HG03571 (cell line): ENCODE measurements at regions not wholly inside any gene's neighbourhood (a gene's known extent, or its start where the extent isn't known, plus 50 kb on each side); places are given as distances from the start of the nearest gene placed in this dataset.

Experiments used
- ATAC-seq: cut with Tn5 transposase; IDR thresholded peaks from one replicate; pipeline ENCODE4 v1.9.1; 2021; ENCODE audit not compliant: unreplicated experiment

GRCh38 chr13:39856714-39857113 is 201.3 kb downstream of the COG6 start:
- ATAC-seq, result no peak

GRCh38 chr13:39858794-39859193 is 203.3 kb downstream of the COG6 start:
- no peak for ATAC-seq

GRCh38 chr13:39859898-39860297 is 204.4 kb downstream of the COG6 start:
- no peak for ATAC-seq

GRCh38 chr13:39862900-39863299 is 207.4 kb downstream of the COG6 start:
- ATAC-seq, result no peak

GRCh38 chr13:39864221-39864620 is 208.8 kb downstream of the COG6 start:
- no peak for ATAC-seq

- no peak for ATAC-seq
Observed at GRCh38 chr13:39866722-39867121, 211.3 kb downstream of the COG6 start.

GRCh38 chr13:39867807-39868206 is 212.3 kb downstream of the COG6 start:
- no peak for ATAC-seq

GRCh38 chr13:39870197-39870747 is 214.8 kb downstream of the COG6 start:
- no peak for ATAC-seq

- ATAC-seq, result no peak
Observed at GRCh38 chr13:39874331-39875053, 219.0 kb downstream of the COG6 start.

- no peak for ATAC-seq
Observed at GRCh38 chr13:39875111-39875987, 219.9 kb downstream of the COG6 start.

GRCh38 chr13:39876258-39876657 is 220.8 kb downstream of the COG6 start:
- ATAC-seq, result no peak

- ATAC-seq, result no peak
Observed at GRCh38 chr13:39877134-39877533, 221.7 kb downstream of the COG6 start.

GRCh38 chr13:39879286-39880035 is 224.0 kb downstream of the COG6 start:
- ATAC-seq, result no peak

- ATAC-seq, result no peak
Observed at GRCh38 chr13:39881383-39881782, 225.9 kb downstream of the COG6 start.

GRCh38 chr13:39881887-39882286 is 226.4 kb downstream of the COG6 start:
- ATAC-seq, result no peak

- ATAC-seq, result no peak
Observed at GRCh38 chr13:39884166-39884565, 228.7 kb downstream of the COG6 start.

- ATAC-seq, result no peak
Observed at GRCh38 chr13:39886336-39886735, 230.9 kb downstream of the COG6 start.

GRCh38 chr13:39887387-39887786 is 231.9 kb downstream of the COG6 start:
- no peak for ATAC-seq

- no peak for ATAC-seq
Observed at GRCh38 chr13:39888865-39889810, 233.7 kb downstream of the COG6 start.

- no peak for ATAC-seq
Observed at GRCh38 chr13:39890537-39890936, 235.1 kb downstream of the COG6 start.
